ENCODE measurements at regions not wholly inside any gene's neighbourhood (a gene's known extent, or its start where the extent isn't known, plus 50 kb on each side); places are given as distances from the start of the nearest gene placed in this dataset.

DNA sequence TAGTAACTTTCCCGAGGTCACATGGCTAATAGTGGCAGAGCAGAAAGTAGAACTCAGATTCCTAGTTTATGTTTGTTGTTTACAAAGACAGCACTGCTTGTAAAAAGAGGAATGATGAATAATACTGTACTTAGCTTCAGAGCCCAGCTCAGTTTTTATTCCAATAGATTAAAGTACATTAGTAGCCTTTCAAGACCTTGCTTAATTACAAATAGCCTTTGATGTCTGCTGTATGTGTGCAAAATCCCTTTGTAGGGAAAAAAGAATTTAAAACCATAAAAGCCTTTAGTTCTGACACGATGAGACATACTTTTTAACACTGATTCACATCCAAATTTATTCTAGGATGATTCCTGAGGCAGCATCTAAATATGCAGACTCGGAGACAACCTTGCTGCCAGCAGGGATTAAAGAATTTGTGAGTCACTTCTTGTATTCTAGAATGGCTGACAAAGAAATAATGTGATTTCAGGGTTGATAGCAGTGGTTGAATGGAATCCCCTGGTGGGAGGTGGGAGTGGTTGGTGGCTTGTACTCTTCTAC lies 324.2 kb upstream of the TGFBR2 start:
- TF ChIP-seq, protein P1, sequence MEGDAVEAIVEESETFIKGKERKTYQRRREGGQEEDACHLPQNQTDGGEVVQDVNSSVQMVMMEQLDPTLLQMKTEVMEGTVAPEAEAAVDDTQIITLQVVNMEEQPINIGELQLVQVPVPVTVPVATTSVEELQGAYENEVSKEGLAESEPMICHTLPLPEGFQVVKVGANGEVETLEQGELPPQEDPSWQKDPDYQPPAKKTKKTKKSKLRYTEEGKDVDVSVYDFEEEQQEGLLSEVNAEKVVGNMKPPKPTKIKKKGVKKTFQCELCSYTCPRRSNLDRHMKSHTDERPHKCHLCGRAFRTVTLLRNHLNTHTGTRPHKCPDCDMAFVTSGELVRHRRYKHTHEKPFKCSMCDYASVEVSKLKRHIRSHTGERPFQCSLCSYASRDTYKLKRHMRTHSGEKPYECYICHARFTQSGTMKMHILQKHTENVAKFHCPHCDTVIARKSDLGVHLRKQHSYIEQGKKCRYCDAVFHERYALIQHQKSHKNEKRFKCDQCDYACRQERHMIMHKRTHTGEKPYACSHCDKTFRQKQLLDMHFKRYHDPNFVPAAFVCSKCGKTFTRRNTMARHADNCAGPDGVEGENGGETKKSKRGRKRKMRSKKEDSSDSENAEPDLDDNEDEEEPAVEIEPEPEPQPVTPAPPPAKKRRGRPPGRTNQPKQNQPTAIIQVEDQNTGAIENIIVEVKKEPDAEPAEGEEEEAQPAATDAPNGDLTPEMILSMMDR (IDR thresholded peaks at IDR 0.05), result no peak
- no peak for TF ChIP-seq POLR2A (IDR thresholded peaks at IDR 0.05)
